ENCODE measurements at regions not wholly inside any gene's neighbourhood (a gene's known extent, or its start where the extent isn't known, plus 50 kb on each side); places are given as distances from the start of the nearest gene placed in this dataset.

DNA sequence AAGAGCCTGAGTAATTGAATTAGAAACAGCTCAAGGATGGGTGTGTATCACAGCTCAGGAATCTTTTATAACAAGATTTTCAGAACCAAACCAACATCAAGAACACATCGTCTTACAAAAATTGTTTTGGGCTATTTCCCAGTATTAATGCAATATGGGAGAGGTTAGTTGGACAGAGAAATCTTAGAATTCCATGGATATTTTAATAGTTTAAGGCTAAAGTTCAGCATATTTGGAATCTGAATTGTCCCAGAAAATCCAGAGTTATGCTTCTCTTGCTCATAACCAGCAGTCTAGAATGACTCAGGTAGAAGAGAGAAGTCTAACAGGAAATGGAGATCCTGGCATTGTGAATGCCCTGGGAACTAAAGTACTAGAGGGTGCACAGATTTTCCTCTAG lies 74.6 kb downstream of the ADM start:
- H3K27me3 Mint-ChIP-seq, result peaks cover 17% of the 10 kb centered on the region
- H3K9me3 Mint-ChIP-seq, result peaks cover 10% of the 10 kb centered on the region
- intact Hi-C loops (cut with micrococcal nuclease), result no loop called here
- H3K4me3 Mint-ChIP-seq, result no peak overlapping the region
- H3K36me3 Mint-ChIP-seq (ENCODE audit: low read depth), result no peaks in the 10 kb centered on the region
- H3K4me1 Mint-ChIP-seq (ENCODE audit: low read depth), result peaks cover 13% of the 10 kb centered on the region
- no peak overlapping the region for H3K27ac Mint-ChIP-seq

DNA sequence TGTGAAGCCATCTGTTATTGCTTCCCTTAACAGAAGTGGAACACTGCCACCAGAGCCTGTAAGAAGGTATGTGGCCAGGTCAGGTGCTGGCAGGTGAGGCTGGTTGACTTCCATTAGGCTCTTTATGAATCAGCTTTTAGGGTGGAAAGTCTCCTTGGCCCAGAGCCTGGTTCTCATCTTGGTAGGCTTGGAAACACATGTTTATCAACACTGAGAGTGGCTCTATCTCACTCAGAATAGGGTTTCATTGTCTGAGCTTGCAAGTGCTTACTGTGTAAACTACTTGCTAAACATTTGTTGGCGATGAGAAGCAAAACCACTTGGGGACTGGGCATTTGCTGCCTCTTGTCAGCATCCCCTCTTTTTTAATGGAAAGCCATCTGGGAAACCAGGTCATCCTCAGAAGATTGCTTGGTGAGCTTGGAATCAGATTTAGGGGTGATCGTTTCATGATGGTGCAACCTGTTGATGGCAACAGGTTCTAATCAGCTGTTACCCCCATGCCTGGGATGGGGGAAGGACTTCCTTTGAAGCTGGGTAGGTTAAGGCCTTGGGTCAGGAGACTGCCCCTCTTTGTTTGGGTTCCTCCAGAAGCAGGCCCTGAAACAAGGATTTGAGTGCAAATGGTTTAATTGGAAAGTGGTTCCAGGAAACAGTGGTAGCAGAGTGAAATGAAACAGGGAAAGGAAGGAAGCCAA lies 75.0 kb upstream of the AMPD3 start:
- intact Hi-C loops (cut with micrococcal nuclease), result no loop called here
- no peak overlapping the region for H3K27ac Mint-ChIP-seq
- H3K4me1 Mint-ChIP-seq (ENCODE audit: low read depth), result peaks cover 11% of the 10 kb centered on the region
- H3K27me3 Mint-ChIP-seq, result peaks cover 16% of the 10 kb centered on the region
- peaks cover 10% of the 10 kb centered on the region for H3K9me3 Mint-ChIP-seq
- H3K36me3 Mint-ChIP-seq (ENCODE audit: low read depth), result no peaks in the 10 kb centered on the region
- no peak overlapping the region for H3K4me3 Mint-ChIP-seq

DNA sequence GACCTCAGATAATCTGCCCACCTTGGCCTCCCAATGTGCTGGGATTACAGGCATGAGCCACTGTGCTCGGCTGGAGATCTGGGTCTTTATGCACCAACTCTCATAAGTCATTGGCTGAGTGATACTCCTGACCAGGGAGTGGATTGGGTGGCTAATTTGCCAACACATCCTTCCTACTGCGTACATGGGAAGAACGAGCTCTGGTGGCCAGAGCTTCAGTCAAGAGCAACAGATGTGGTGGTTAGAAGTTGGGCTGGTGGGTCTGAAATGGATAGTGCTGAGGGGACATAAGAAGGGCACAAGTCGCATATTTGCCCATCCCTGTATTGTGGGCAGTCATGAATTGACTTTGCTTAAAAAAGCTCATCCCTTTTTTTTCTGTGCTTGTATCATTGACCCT lies 74.1 kb upstream of the AMPD3 start:
- peaks cover 10% of the 10 kb centered on the region for H3K9me3 Mint-ChIP-seq
- intact Hi-C loops (cut with micrococcal nuclease), result no loop called here
- no peak overlapping the region for H3K27ac Mint-ChIP-seq
- no peaks in the 10 kb centered on the region for H3K36me3 Mint-ChIP-seq (ENCODE audit: low read depth)
- H3K27me3 Mint-ChIP-seq, result peaks cover 21% of the 10 kb centered on the region
- H3K4me3 Mint-ChIP-seq, result no peak overlapping the region
- peaks cover 7% of the 10 kb centered on the region for H3K4me1 Mint-ChIP-seq (ENCODE audit: low read depth)

DNA sequence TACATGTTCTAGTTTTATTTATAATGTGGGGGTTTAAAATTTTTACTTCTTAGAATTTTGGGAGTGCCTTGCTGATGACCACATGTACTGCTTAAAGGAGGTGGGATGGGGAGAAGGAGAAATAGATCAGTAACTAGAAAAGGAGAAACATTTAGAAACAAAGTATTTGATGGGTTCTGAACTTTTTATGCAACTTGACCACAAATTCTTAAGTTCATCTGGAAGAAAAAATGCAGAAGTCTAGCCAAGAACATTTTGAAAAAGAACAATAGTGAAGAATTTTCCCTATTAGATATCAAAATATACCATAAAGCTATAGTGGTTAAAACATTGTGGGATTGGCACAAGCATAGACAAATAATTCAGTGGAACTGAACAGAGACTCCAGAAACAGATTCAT lies 73.3 kb upstream of the AMPD3 start:
- H3K9me3 Mint-ChIP-seq, result peaks cover 10% of the 10 kb centered on the region
- no peak overlapping the region for H3K4me3 Mint-ChIP-seq
- H3K27ac Mint-ChIP-seq, result no peak overlapping the region
- H3K36me3 Mint-ChIP-seq (ENCODE audit: low read depth), result no peaks in the 10 kb centered on the region
- peaks cover 7% of the 10 kb centered on the region for H3K4me1 Mint-ChIP-seq (ENCODE audit: low read depth)
- intact Hi-C loops (cut with micrococcal nuclease), result no loop called here
- H3K27me3 Mint-ChIP-seq, result peaks cover 29% of the 10 kb centered on the region

DNA sequence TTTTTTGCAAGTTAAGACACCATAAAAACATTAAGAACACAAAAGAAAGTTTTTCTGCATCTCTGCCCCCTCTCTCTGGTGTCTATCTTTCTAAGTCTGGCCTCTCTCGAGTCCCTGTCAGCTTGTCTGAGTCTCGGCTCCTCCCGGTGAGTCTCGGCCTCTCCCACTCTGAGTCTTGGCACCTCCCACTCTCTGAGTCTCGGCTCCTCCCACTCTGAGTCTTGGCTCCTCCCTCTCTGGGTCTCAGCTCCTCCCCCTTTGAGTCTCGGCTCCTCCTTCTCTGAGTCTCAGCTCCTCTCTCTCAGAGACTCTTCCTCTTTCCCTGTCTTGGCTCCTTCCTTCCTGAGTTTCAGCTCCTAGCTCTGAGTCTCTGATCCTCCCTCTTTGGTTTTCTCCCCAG lies 72.5 kb upstream of the AMPD3 start:
- H3K9me3 Mint-ChIP-seq, result peaks cover 10% of the 10 kb centered on the region
- intact Hi-C loops (cut with micrococcal nuclease), result no loop called here

DNA sequence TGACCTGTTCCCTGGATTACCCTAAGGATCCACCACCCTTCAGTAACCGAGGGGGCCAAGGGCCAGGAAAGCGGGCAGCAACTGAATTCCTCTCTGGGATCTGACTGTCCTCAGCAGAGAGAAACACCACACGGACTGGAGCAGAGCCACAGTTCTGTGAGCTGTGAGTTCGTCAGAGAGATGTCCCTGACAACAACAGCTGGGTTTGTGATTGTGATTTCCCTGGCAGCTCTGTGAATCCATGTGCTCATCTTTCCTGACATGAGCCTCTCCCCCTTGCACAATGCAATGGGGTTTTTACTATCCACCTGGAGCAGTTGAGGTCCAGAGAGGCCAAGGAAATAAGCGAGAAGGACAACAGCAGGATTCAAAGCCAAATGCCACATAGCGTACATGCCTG lies 69.4 kb upstream of the AMPD3 start:
- H3K4me3 Mint-ChIP-seq, result no peak overlapping the region
- no peak overlapping the region for H3K27ac Mint-ChIP-seq
- H3K9me3 Mint-ChIP-seq, result peaks cover 10% of the 10 kb centered on the region
- intact Hi-C loops (cut with micrococcal nuclease), result no loop called here
- H3K27me3 Mint-ChIP-seq, result peaks cover 51% of the 10 kb centered on the region
- peaks cover 10% of the 10 kb centered on the region for H3K4me1 Mint-ChIP-seq (ENCODE audit: low read depth)
- no peaks in the 10 kb centered on the region for H3K36me3 Mint-ChIP-seq (ENCODE audit: low read depth)

More for the DNA sequence above, 72.5 kb upstream of the AMPD3 start:
- Mint-ChIP-seq H3K27me3 (peaks cover 37% of the 10 kb centered on the region), H3K4me3 (no peak overlapping the region), H3K27ac (no peak overlapping the region), H3K36me3 (ENCODE audit: low read depth) (no peaks in the 10 kb centered on the region), H3K4me1 (ENCODE audit: low read depth) (peaks cover 7% of the 10 kb centered on the region)

DNA sequence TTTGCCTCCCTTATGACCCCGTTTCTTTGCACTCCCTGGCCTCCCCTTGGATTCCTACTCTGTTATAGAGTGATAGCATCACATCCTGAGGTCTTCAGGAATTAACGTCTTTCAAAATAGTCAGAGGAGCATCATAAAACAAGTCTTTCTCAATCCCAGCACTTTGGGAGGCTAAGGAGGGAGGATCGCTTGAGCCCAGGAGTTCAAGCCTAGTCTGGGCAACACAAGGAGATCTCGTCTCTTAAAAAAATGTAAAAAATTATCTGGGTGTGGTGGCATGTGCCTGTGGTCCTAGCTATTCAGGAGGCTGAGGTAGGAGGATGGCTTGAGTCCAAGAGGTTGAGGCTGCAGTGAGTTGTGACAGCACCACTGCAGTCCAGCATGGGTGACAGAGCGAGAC lies 68.7 kb upstream of the AMPD3 start:
- Mint-ChIP-seq H3K27me3 (peaks cover 55% of the 10 kb centered on the region), H3K4me1 (ENCODE audit: low read depth) (peaks cover 16% of the 10 kb centered on the region), H3K27ac (no peak overlapping the region), H3K36me3 (ENCODE audit: low read depth) (no peaks in the 10 kb centered on the region), H3K9me3 (peaks cover 10% of the 10 kb centered on the region), H3K4me3 (no peak overlapping the region)
- intact Hi-C loops (cut with micrococcal nuclease), result no loop called here

DNA sequence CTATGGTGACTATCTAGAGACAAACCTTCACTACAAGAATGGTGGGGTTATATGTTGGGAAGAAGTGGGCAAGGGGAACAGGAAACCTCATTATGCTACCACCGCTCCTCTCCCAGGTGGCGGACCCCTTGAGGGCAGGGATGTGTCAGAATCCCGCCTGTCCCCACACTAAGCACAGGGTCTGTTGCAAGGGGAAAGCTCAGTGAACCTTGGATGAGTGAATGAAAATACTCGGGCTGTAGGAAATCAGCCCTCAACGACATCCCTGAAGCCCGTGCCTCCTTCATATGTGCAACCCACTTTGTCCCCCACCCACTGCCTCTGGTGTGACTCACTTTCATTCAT lies 68.2 kb upstream of the AMPD3 start:
- intact Hi-C loops (cut with micrococcal nuclease), result no loop called here
- Mint-ChIP-seq H3K4me1 (ENCODE audit: low read depth) (peaks cover 16% of the 10 kb centered on the region), H3K27ac (no peak overlapping the region), H3K36me3 (ENCODE audit: low read depth) (no peaks in the 10 kb centered on the region), H3K4me3 (no peak overlapping the region), H3K9me3 (peaks cover 10% of the 10 kb centered on the region), H3K27me3 (peaks cover 53% of the 10 kb centered on the region)

DNA sequence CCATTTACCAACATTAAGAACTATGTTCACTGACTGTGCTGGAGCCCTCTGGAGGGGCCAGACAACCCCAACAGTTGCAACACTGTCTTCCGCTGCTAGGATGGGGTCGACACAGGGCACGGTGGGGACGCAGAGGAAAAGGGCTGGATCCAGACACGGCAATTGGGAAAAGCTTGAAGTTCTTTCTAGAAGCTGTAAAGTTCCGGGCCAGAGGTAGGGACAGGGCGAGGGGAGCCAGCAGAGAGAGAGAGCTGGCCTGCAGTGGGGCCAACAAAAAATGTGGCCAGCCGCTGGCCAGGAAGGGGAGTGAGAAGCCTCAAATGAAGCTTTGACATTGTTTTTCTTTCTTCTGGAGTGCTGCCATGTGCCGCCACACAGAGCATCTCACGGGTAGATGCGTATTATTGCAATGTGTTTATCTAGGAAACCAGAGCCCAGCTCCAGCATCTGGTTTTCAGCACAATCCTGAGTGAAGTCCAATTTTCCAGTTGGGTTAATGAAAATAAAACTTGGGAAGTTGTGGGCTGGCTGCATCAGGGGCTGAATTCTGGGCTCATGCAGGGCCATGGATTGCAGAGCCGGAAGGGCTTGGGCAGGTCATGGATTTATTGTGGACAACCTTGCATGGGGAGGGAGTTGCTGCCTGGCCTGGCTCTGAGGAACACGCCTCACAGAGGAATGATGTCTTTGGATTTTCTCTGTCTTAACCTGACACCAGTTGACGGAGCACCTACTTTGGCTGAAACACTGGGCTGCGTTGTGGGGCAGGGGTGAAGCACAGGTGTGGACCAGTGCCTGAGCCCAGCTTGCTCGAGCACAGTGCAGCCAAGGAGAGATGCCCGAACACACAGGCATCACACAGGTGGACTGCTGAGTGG lies 67.6 kb upstream of the AMPD3 start:
- Mint-ChIP-seq H3K27ac (no peak overlapping the region), H3K36me3 (ENCODE audit: low read depth) (no peaks in the 10 kb centered on the region), H3K27me3 (peaks cover 56% of the 10 kb centered on the region), H3K9me3 (peaks cover 7% of the 10 kb centered on the region), H3K4me3 (no peak overlapping the region), H3K4me1 (ENCODE audit: low read depth) (peaks cover 15% of the 10 kb centered on the region)
- intact Hi-C loops (cut with micrococcal nuclease), result no loop called here

DNA sequence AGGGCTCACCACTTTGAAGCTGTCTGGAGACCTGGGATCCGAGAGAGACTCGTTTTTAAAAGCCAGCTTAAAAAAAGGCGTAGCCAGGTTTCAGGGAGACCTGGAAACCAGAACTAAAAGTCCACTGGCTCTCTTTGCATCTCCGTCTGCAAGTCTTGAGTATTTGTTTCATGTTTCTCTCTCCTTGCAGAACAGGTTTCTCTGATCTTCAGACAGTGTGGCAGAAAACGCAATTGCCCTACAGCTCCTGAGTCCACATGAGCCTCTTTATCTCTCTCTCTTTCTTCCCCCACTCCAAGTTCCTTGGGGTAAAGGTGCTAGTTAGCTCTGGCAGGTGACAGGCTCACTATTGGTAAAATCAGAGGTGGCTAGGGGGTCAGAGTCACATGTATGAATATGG lies 67.0 kb upstream of the AMPD3 start:
- Mint-ChIP-seq H3K36me3 (ENCODE audit: low read depth) (no peaks in the 10 kb centered on the region), H3K27me3 (peaks cover 56% of the 10 kb centered on the region), H3K4me3 (no peak overlapping the region), H3K27ac (no peak overlapping the region), H3K4me1 (ENCODE audit: low read depth) (peaks cover 15% of the 10 kb centered on the region), H3K9me3 (peaks cover under 1% of the 10 kb centered on the region)
- intact Hi-C loops (cut with micrococcal nuclease), result no loop called here

DNA sequence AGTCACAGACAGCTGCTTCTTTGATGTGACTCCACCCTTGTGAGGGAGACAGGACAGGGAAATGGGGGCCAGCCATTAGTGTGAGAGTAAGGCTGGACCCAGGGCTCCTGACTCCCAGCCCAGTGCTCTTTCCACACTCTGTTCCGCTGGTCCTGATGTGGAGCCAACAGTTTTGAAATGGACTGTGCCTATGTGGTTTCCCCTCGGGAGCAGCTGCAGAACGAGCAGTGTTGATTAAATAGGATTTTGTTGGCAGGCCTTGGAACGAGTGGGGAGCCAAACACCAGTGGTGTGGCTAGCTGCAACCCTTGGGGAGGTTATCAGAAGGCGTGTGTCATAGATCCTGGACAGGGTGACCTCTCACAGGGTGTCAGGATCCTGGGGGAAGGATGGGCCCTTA lies 66.5 kb upstream of the AMPD3 start:
- H3K4me1 Mint-ChIP-seq (ENCODE audit: low read depth), result peaks cover 19% of the 10 kb centered on the region
- peaks cover 54% of the 10 kb centered on the region for H3K27me3 Mint-ChIP-seq
- intact Hi-C loops (cut with micrococcal nuclease), result no loop called here
- no peaks in the 10 kb centered on the region for H3K36me3 Mint-ChIP-seq (ENCODE audit: low read depth)
- H3K27ac Mint-ChIP-seq, result no peak overlapping the region
- H3K9me3 Mint-ChIP-seq, result no peaks in the 10 kb centered on the region
- no peak overlapping the region for H3K4me3 Mint-ChIP-seq

DNA sequence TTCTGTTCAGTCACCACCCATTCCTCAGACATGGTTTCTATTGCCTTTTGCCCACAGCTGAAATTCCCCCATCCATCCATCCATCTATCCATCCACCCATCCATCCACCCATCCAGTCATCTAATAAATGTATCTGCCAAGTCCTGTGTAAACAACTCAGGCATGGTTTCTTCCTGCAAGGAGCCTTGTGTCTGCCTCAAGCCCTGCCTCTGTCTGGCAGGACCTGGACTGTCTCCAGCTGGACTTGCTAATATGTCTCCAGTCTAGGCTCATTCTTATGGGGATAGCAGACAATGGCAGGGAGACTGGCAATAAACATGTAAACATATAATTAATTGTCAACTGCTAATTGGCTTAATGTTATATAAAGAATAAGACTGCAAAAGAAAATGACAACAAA lies 64.7 kb upstream of the AMPD3 start:
- Mint-ChIP-seq H3K36me3 (ENCODE audit: low read depth) (no peaks in the 10 kb centered on the region), H3K27me3 (peaks cover 58% of the 10 kb centered on the region), H3K9me3 (no peaks in the 10 kb centered on the region), H3K27ac (no peak overlapping the region), H3K4me3 (no peak overlapping the region), H3K4me1 (ENCODE audit: low read depth) (peaks cover 34% of the 10 kb centered on the region)
- intact Hi-C loops (cut with micrococcal nuclease), result no loop called here

DNA sequence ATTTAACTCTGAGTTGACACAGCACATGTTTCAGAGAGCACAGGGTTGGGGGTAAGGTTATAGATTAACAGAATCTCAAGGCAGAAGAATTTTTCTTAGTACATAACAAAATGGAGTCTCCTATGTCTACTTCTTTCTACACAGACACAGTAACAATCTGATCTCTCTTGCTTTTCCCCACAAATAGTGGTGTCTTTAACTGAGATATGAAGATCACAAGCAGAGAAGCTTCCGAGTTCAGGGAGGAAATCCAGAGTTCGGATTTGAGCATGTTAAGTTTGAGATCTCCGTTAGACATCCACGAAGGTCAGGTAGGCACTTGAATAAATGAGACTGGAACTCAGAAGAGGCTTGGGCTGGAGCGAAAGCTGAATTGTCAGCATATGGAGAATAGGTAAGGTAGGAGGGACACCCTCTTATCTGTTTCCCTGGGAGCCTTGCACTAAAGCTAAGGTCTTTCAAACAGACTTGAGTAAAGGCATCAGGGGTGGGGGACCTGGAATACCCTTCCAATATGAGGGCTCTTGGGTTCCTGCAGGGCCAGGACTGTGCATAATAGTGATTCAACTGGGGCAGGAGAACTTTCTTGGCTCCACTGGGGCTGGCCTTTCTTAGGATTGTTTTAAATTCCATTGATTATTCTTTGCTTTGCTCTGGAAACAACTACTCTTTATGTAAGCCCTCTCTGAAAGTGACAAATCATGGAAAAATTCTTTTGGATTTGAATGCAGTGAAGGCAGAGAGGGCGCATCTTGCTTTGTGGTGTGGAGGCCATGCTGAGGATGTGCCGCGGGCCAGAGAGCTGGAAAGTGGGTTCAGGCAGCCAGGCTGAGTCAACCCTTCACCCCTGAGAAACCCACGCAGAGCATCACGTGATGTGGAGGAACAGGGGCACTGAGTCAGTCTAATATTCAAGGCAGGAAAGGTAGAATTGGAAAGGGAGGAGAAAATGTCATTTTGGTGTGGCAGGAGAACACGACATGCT lies 62.7 kb upstream of the AMPD3 start:
- Mint-ChIP-seq H3K4me3 (no peak overlapping the region), H3K27ac (no peak overlapping the region), H3K36me3 (ENCODE audit: low read depth) (no peaks in the 10 kb centered on the region), H3K4me1 (ENCODE audit: low read depth) (peaks cover 52% of the 10 kb centered on the region), H3K27me3 (peaks cover 44% of the 10 kb centered on the region), H3K9me3 (no peaks in the 10 kb centered on the region)
- intact Hi-C loops (cut with micrococcal nuclease), result no loop called here
